SK-N-SH (cell line): ENCODE measurements at regions not wholly inside any gene's neighbourhood (a gene's known extent, or its start where the extent isn't known, plus 50 kb on each side); places are given as distances from the start of the nearest gene placed in this dataset.
A peak's percentile ranks its signal among the peaks of the same experiment; 100 is the strongest.

Experiments used
- CTCF ChIA-PET: fragments of 300-600, 350-600 bp; formaldehyde crosslinking; extraction: SDS; loops from one replicate; lab custom pipeline; 2021; lab: Yijun Ruan, JAX
- POLR2A ChIA-PET: fragments of 350-600 bp; sonication (Branson Sonifier 250); formaldehyde crosslinking; extraction: SDS; loops from one replicate; lab custom pipeline; 2020; ENCODE audit warnings: antibody characterized with exemption, inconsistent platforms; lab: Yijun Ruan, JAX
- DNase-seq: peaks from one replicate; pipeline ENCODE4 v3.0.0; 2012
- H2AFZ ChIP-seq: fragments of 200-600 bp; sonication (generic); 2 replicates; pipeline ENCODE4 v1.8.1; 2016; ENCODE audit warnings: antibody characterized with exemption, mild to moderate bottlenecking, low read depth
- H3F3A ChIP-seq: fragments of 200-600 bp; sonication (generic); replicated peaks from 2 replicates; pipeline ENCODE3; 2016; ENCODE audit warnings: antibody characterized with exemption, mild to moderate bottlenecking; ENCODE audit not compliant: insufficient read depth
- H3K27ac ChIP-seq, 2 experiments: fragments of 200-500 bp in 1 of 2; fragments of 200-600 bp in 1 of 2; sonication (Bioruptor generic) in 1 of 2; sonication (generic), shearing (Covaris generic) in 1 of 2; 2 replicates each; pipeline versions ENCODE4 v1.5.1 to v1.6.1; 2014 to 2016; ENCODE audit warnings: low read depth in 2 of 2, inconsistent platforms in 1 of 2, low read length in 1 of 2, mild to moderate bottlenecking in 1 of 2, mixed read lengths in 1 of 2
- H3K27me3 ChIP-seq: fragments of 200-600 bp; sonication (generic), shearing (Covaris generic); 2 replicates; pipeline ENCODE4 v1.6.1; 2016; ENCODE audit warnings: mixed run types; ENCODE audit not compliant: insufficient read depth
- H3K36me3 ChIP-seq, 2 experiments: fragments of 200-500 bp in 1 of 2; fragments of 200-600 bp in 1 of 2; sonication (Bioruptor generic) in 1 of 2; sonication (generic) in 1 of 2; replicated peaks in 1 of 2; 2 replicates each; pipeline versions ENCODE3 to v1.5.1; 2014 to 2016; ENCODE audit warnings: low read length in 1 of 2, mild to moderate bottlenecking in 1 of 2; ENCODE audit not compliant: insufficient read depth in 2 of 2, control insufficient read depth in 1 of 2
- H3K4me1 ChIP-seq, 2 experiments: fragments of 200-500 bp in 1 of 2; fragments of 200-600 bp in 1 of 2; sonication (Bioruptor generic) in 1 of 2; sonication (generic), shearing (Covaris generic) in 1 of 2; 2 replicates each; pipeline versions ENCODE4 v1.5.1 to v1.6.1; 2014 to 2016; ENCODE audit warnings: low read depth in 1 of 2, low read length in 1 of 2, mixed run types in 1 of 2; ENCODE audit not compliant: insufficient read depth in 2 of 2, control insufficient read depth in 1 of 2
- H3K4me2 ChIP-seq: fragments of 200-600 bp; sonication (generic), shearing (Covaris generic); 2 replicates; pipeline ENCODE4 v1.6.1; 2017; ENCODE audit warnings: mixed run types
- H3K4me3 ChIP-seq, 2 experiments: fragments of 200-500 bp in 1 of 2; fragments of 200-600 bp in 1 of 2; sonication (Bioruptor generic) in 1 of 2; sonication (generic), shearing (Covaris generic) in 1 of 2; 2 replicates each; pipeline versions ENCODE4 v1.5.1 to v1.8.1; 2014 to 2016; ENCODE audit warnings: low read depth in 2 of 2, inconsistent platforms in 1 of 2, low read length in 1 of 2, mild to moderate bottlenecking in 1 of 2, mixed read lengths in 1 of 2, moderate library complexity in 1 of 2
- H3K79me2 ChIP-seq: fragments of 200-600 bp; sonication (generic); 2 replicates; pipeline ENCODE4 v1.8.1; 2017; ENCODE audit warnings: mild to moderate bottlenecking; ENCODE audit not compliant: insufficient read depth
- H3K9ac ChIP-seq: fragments of 200-600 bp; sonication (generic); 2 replicates; pipeline ENCODE4 v1.6.1; 2017; ENCODE audit warnings: mixed run types
- H3K9me2 ChIP-seq: fragments of 200-600 bp; sonication (generic); 2 replicates; pipeline ENCODE4 v1.6.1; 2017; ENCODE audit warnings: mixed run types
- H3K9me3 ChIP-seq: fragments of 200-600 bp; sonication (generic); 2 replicates; pipeline ENCODE4 v1.6.1; 2017; ENCODE audit warnings: mixed run types, mild to moderate bottlenecking, moderate library complexity
- H4K20me1 ChIP-seq: fragments of 200-600 bp; sonication (generic); 2 replicates; pipeline ENCODE4 v1.6.1; 2017; ENCODE audit warnings: mild to moderate bottlenecking, mixed run types; ENCODE audit not compliant: insufficient read depth
- ELF1 ChIP-seq: IDR thresholded peaks from 2 replicates; pipeline ENCODE4 v1.4.0; 2012
- EP300 ChIP-seq, 2 experiments: IDR thresholded peaks; 2 replicates each; pipeline versions ENCODE4 v1.4.0 to v1.6.1; 2012; ENCODE audit warnings: borderline replicate concordance in 1 of 2, low read depth in 1 of 2, low read length in 1 of 2
- FOXJ3 ChIP-seq: sonication (generic); formaldehyde crosslinking; IDR thresholded peaks from 2 replicates; pipeline ENCODE4 v1.5.1; 2020; ENCODE audit warnings: mild to moderate bottlenecking, missing genetic modification reagents
- FOXM1 ChIP-seq: IDR thresholded peaks from 2 replicates; pipeline ENCODE4 v1.4.0; 2012; ENCODE audit warnings: low read depth, mild to moderate bottlenecking
- GATA2 ChIP-seq: sonication (generic); formaldehyde crosslinking; IDR thresholded peaks from 2 replicates; pipeline ENCODE4 v1.5.0; 2020; ENCODE audit warnings: mild to moderate bottlenecking, missing genetic modification reagents
- IRF3 ChIP-seq: fragments of 150-350 bp; IDR thresholded peaks from 2 replicates; pipeline ENCODE4 v1.6.1; 2016; ENCODE audit warnings: mild to moderate bottlenecking, low read depth, low read length
- MXI1 ChIP-seq: IDR thresholded peaks from 2 replicates; pipeline ENCODE4 v1.6.1; 2012; ENCODE audit warnings: mild to moderate bottlenecking, low read depth, low read length, improper control_type of control experiment
- RAD21 ChIP-seq: IDR thresholded peaks from 2 replicates; pipeline ENCODE4 v1.6.1; 2012; ENCODE audit warnings: mild to moderate bottlenecking, low read length
- RCOR1 ChIP-seq: fragments of 150-350 bp; IDR thresholded peaks from 2 replicates; pipeline ENCODE4 v1.6.1; 2017; ENCODE audit warnings: antibody characterized with exemption, low read length
- REST ChIP-seq: IDR thresholded peaks from 2 replicates; pipeline ENCODE4 v1.6.1; 2012; ENCODE audit warnings: mild to moderate bottlenecking, low read depth, low read length, moderate library complexity
- SMC3 ChIP-seq: IDR thresholded peaks from 2 replicates; pipeline ENCODE4 v1.6.1; 2012; ENCODE audit warnings: low read depth, low read length, improper control_type of control experiment
- TEAD4 ChIP-seq: IDR thresholded peaks from 2 replicates; pipeline ENCODE4 v1.4.0; 2012; ENCODE audit warnings: mild to moderate bottlenecking, borderline replicate concordance; ENCODE audit not compliant: insufficient read depth
- WGBS: methylation state at CpG from one replicate; pipeline ENCODE4 v1.1.6; 2017; ENCODE audit warnings: low lambda C conversion rate; 5-methylcytosine and 5-hydroxymethylcytosine counted together

DNA sequence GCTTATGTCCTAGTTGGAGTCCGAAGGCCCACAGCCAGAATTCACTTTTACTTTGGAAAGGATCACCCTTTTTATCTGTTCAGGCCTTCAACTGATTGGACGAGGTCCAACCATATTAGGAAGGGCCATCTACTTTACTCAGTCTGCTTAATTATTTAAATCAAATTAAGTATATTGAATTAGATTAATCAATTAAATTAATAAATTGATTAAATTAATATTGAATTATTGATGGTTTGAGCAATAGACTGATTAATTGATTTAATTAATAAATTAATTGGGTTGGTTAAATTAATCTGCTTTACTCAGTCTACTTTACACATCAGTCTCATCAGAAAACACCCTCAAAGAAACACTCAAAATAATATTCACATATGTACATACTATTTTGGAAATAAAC, 816.9 kb upstream of the POT1 start (continued):
- TF ChIP-seq IRF3 (no peak), FOXM1 (no peak), SMC3 (no peak)

- no peaks in the 10 kb centered on the region for H3F3A ChIP-seq
- H3K9me2 ChIP-seq, result no peaks in the 10 kb centered on the region
- H3K9ac ChIP-seq, result no peak overlapping the region
- H3K27me3 ChIP-seq, result no peaks in the 10 kb centered on the region
- no peaks in the 10 kb centered on the region for H4K20me1 ChIP-seq
- no peak overlapping the region for H3K27ac ChIP-seq
- TF ChIP-seq ELF1 (no peak), REST (no peak), RAD21 (no peak), FOXJ3 (CRISPR knock-in tag) (no peak), MXI1 (no peak)
- ChIA-PET CTCF (no interaction called here), POLR2A (no interaction called here)
- H3K36me3 ChIP-seq, result no peaks in the 10 kb centered on the region
- no peak overlapping the region for H3K4me3 ChIP-seq
- H2AFZ ChIP-seq, result no peak overlapping the region
- H3K9me3 ChIP-seq, result no peaks in the 10 kb centered on the region
- no peak for DNase-seq
- no peaks in the 10 kb centered on the region; a peak in 1 of 4 replicates for H3K4me1 ChIP-seq
- WGBS, result 3% methylated on average over 1 of the region's 1 CpG
- H3K79me2 ChIP-seq, result no peaks in the 10 kb centered on the region
- no peak overlapping the region for H3K4me2 ChIP-seq
These were observed 797.6 kb upstream of the POT1 start for GRCh38 chr7:125727215-125727614.

DNA sequence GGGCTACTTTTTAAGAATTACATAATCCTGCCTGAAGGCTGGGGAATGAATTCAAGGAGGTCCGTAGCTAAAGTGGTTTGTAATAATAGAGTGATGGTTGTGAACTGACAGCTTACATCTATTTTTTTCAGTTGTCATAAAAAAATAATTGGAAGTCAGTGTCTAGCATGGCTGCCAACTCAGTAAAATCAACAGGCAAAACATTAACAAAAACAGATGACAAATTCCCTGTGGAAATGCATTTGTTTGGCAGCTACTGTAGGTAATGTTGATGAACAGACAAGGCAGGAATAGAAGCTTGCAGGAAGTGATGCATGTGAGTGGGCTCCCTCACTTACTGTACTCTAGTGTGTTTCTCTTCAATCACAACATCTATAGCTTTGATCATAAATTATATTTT, 766.0 kb upstream of the POT1 start:
- CTCF ChIA-PET, result interaction anchor here (1.2 kb wide), 1 partner anchor 636 kb away, joined by 3 read pairs; no protein-coding TSS in a partner anchor
- POLR2A ChIA-PET, result no interaction called here
- WGBS, result 20% methylated on average over 1 of the region's 1 CpG

More for the DNA sequence above, 766.0 kb upstream of the POT1 start:
- Histone ChIP-seq H3K9me3 (no peaks in the 10 kb centered on the region), H3K4me2 (no peak overlapping the region), H3K27me3 (no peaks in the 10 kb centered on the region), H3K9me2 (no peaks in the 10 kb centered on the region), H3F3A (no peaks in the 10 kb centered on the region), H3K27ac (peak overlapping the region in 1 of 2 experiments; percentile 73; a peak in 2 of 4 replicates), H3K4me3 (no peak overlapping the region), H2AFZ (no peak overlapping the region), H3K36me3 (no peaks in the 10 kb centered on the region), H3K9ac (no peak overlapping the region), H3K4me1 (peaks cover 0 to 8% of the 10 kb centered on the region in 2 experiments; a peak in 1 of 4 replicates), H3K79me2 (no peaks in the 10 kb centered on the region), H4K20me1 (no peaks in the 10 kb centered on the region)
- TF ChIP-seq RCOR1, result peak; percentile 57; the same call in 1 of the 2 replicates
- no peak for TF ChIP-seq TEAD4
- no peak for TF ChIP-seq MXI1
- TF ChIP-seq RAD21, result 0 out of 2 replicates have a peak, but pooled peaks have one; percentile 6
- TF ChIP-seq GATA2 (CRISPR knock-in tag), result peak; percentile 23; the same call in 1 of the 2 replicates
- peak in 1 of 2 experiments; percentile 61; a peak in 1 of 4 replicates for TF ChIP-seq EP300 (IDR thresholded peaks at IDR 0.05; ENCODE audit: borderline replicate concordance in 1 of 2, low read depth in 1 of 2, low read length in 1 of 2)
- peak; percentile 45 for DNase-seq
